GM19467 (cell line): ENCODE measurements at regions not wholly inside any gene's neighbourhood (a gene's known extent, or its start where the extent isn't known, plus 50 kb on each side); places are given as distances from the start of the nearest gene placed in this dataset.

Experiments
- ATAC-seq: cut with Tn5 transposase; IDR thresholded peaks from one replicate; pipeline ENCODE4 v1.9.1; 2021; ENCODE audit warnings: mild to moderate bottlenecking, moderate library complexity; ENCODE audit not compliant: unreplicated experiment

DNA sequence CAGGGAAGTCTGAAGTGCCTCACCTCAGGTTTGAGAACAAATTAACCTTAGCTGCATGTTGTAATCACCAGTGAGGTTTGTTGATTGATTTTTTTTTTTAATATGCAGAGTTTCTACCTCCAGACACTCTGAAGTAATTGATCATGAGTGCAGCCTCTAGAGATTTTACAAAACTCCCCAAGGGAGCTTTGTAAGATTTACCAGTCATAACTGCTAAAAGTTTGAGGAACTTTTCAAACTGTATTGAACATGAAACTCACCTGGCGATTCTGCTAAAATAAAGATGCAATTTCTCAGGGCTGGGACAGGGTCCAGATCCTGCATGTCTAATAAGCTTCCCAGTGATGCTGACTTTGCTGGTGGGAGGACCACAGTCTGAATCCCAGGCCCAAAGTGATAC lies 339.6 kb upstream of the DCC start:
- ATAC-seq: no peak

DNA sequence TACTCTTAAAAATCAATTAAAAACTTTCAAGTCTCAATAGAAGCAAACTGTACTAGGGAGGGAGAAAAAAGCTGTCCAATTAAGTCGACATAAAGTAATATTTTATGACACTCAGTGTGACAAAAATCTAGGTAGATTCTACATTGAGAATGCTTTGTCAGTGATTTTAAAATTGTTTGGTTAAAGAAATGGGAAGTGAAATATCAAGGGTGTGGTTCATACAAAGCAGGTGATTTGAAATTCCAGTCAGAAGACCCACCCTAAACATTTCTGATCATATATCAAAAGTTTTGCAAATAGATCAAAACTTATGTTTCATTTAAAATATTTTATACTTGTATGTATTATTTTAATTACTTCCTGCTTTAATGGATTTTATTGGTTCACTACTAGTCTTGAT lies 338.9 kb upstream of the DCC start:
- ATAC-seq: no peak

GRCh38 chr18:52002600-52002999 lies 337.4 kb upstream of the DCC start:
- ATAC-seq: no peak

- ATAC-seq: no peak
These were observed 332.9 kb upstream of the DCC start for GRCh38 chr18:52007105-52007504.

DNA sequence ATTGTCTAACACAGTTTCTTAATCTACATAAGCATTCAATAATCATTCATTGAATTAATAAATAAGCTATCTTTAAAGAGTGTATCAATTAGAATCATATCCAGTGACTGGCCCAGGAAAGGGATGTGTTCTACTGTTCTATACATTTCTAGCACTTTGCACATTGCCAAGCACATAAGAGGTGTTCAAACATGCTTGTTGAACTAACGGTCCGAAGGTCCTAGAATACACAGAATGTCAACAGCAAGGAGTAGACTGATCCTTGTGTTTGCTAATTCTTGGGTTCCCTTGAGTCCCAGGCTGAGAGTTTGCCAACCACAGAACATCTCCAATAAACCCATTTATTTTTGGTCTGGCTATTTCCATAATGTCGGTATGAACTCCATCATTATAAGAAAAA lies 331.7 kb upstream of the DCC start:
- no peak for ATAC-seq

DNA sequence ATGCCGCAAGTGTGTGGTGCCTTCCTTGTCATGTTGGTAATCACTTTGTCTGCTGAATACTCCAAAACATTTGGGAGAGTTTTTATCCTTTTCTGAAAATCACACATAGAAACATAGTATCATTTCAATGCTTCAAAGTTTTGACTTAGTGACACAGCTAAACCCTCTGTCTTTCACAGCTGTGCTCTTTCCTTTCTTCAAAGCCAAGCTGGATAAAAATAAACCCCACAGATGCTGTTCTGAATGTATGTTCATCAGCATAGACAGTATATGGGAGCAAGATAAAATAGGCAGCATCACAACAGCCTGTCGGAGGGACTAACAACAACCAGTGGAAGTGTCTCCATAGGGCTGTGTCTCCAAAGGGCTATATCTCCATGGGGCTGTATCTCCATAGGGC lies 331.3 kb upstream of the DCC start:
- no peak for ATAC-seq

DNA sequence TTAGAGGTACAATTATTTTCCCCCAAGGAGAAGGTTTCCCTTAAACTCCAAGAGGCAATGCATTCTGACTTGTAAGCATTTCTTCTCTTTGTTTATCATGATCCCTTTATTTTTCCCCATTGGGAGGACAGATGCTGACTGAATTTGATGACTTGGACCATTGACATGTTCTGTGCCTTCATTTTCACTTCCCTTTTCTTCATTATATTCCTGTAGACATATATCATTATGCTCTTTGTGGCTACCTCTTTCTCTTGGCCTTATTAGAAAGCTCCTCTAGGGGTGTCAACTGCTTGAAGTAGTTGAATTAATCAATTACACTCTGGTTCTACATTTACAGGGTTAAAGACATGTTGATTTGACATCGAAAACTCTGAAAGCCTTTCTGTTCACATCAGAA lies 330.0 kb upstream of the DCC start:
- no peak for ATAC-seq

- no peak for ATAC-seq
These were observed 293.9 kb upstream of the DCC start for GRCh38 chr18:52045946-52046675.

DNA sequence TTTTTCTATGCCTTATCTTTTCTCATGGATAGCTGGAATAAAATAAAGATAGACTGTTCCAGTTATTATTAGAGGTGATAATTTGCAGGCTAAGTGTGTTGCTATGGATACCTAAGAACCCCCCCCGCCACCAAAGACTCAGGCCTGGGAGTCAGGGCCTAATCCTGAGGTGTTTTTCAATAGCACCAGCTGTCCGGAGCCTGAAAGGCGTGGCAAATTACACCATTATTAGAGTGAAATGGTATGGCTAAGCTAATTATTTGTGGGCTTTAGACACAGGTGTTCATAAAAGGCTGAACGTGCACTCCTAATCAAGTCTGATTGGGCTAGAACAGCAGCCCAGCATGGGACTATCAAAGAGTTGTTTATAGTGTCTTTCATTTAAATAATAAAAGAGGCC lies 293.2 kb upstream of the DCC start:
- no peak for ATAC-seq

GRCh38 chr18:52054324-52054723 lies 285.7 kb upstream of the DCC start:
- ATAC-seq: no peak

- no peak for ATAC-seq
These were observed 279.2 kb upstream of the DCC start for GRCh38 chr18:52060607-52061304.

GRCh38 chr18:52063923-52064322 lies 276.1 kb upstream of the DCC start:
- ATAC-seq: no peak

DNA sequence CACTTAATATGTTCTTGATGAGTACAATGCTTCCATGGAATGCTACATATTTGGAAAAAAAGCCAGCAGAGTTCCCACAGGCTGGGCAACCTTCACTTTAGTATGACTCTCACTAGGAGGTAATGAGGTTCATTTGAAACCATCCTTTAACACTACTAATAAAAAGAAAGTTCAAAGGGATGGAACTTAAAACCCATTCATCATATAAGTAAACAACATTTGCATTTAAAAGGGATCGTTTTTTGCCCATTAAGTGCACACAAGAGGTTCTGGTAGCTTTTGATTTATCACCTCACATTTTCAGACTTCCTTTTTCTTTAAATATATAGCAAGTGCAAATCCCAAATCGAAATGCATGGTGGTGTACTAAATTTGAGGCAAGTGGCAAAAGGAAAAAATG lies 270.8 kb upstream of the DCC start:
- ATAC-seq: no peak

- no peak for ATAC-seq
These were observed 269.7 kb upstream of the DCC start for GRCh38 chr18:52070291-52070756.

- ATAC-seq: no peak
These were observed 262.6 kb upstream of the DCC start for GRCh38 chr18:52077251-52077983.

DNA sequence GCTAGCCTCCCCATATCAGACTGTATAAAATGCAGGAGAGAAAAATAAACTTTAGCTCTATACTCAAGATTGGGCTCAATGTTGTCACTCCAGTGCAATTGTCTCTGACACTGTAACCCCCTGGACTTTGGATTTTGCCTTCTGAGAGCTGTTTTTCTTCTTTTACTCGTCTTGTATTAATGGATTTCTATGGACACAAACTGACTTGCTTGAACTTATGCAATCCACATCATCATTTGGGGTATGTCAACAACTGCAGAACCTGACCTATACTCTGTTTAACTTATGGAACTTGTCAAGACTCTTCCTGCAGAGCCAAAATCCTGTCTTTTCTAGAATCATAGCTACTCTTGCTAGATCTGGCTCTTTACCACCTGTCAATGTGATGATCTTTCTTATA lies 257.8 kb upstream of the DCC start:
- ATAC-seq: no peak

GRCh38 chr18:52087140-52087539 lies 252.9 kb upstream of the DCC start:
- no peak for ATAC-seq

- no peak for ATAC-seq
These were observed 250.0 kb upstream of the DCC start for GRCh38 chr18:52090005-52090404.

- no peak for ATAC-seq
These were observed 246.8 kb upstream of the DCC start for GRCh38 chr18:52093171-52093570.

GRCh38 chr18:52118684-52119083 lies 221.3 kb upstream of the DCC start:
- no peak for ATAC-seq

- ATAC-seq: no peak
These were observed 209.2 kb upstream of the DCC start for GRCh38 chr18:52130624-52131301.
